Retinal pigment epithelial cell (primary cell): ENCODE measurements at regions not wholly inside any gene's neighbourhood (a gene's known extent, or its start where the extent isn't known, plus 50 kb on each side); places are given as distances from the start of the nearest gene placed in this dataset.
"Not testable (repeated sequence)": the region's sequence is repeated elsewhere in the genome, so short reads cannot be mapped to it uniquely, and the experiment has no call there.

Experiments
- DNase-seq: peaks from one replicate; pipeline ENCODE4 v3.0.0-alpha.2; 2010; ENCODE audit warnings: low read depth
- H3K4me3 ChIP-seq: 2 replicates; pipeline ENCODE4 v1.5.1; 2011; ENCODE audit warnings: mild to moderate bottlenecking, low read length, control low read depth, moderate library complexity
- CTCF ChIP-seq: conservative IDR thresholded peaks from 2 replicates; pipeline ENCODE4 v1.5.1; 2011; ENCODE audit warnings: low read depth, low read length, control low read depth, inconsistent platforms

- peak overlapping the region; percentile 19 for H3K4me3 ChIP-seq
- peak; percentile 22 for TF ChIP-seq CTCF
- DNase-seq, result not testable (repeated sequence)
Observed at GRCh38 chr7:128608678-128609421, 63.2 kb upstream of the GARIN1A start.

- not testable (repeated sequence) for DNase-seq
Observed at GRCh38 chr7:128613366-128613765, 58.7 kb upstream of the GARIN1A start.

GRCh38 chr7:128614812-128615211 is 57.3 kb upstream of the GARIN1A start:
- H3K4me3 ChIP-seq, DNase-seq: not testable (repeated sequence)

More at GRCh38 chr7:128613366-128613765, 58.7 kb upstream of the GARIN1A start:
- H3K4me3 ChIP-seq, result not testable (repeated sequence)

- not testable (repeated sequence) for DNase-seq, H3K4me3 ChIP-seq
Observed at GRCh38 chr7:128616799-128617198, 55.3 kb upstream of the GARIN1A start.
